ENCODE measurements at regions not wholly inside any gene's neighbourhood (a gene's known extent, or its start where the extent isn't known, plus 50 kb on each side); places are given as distances from the start of the nearest gene placed in this dataset.
A peak's percentile ranks its signal among the peaks of the same experiment; 100 is the strongest.

GRCh38 chr20:39810309-39810708 is 848.2 kb downstream of the DHX35 start:
- H3K4me1 ChIP-seq (ENCODE audit: control insufficient read depth, insufficient read depth, low read length) = no peaks in the 10 kb centered on the region
- H3K27ac ChIP-seq (ENCODE audit: low read depth, low read length) = no peak overlapping the region
- no peaks in the 10 kb centered on the region for H3K27me3 ChIP-seq (ENCODE audit: control insufficient read depth, insufficient read depth, low read length)
- H3K4me3 ChIP-seq (ENCODE audit: low read depth, low read length) = no peak overlapping the region
- no peaks in the 10 kb centered on the region for H3K36me3 ChIP-seq (ENCODE audit: control insufficient read depth, insufficient read depth, low read length)
- 75% methylated on average over 2 of the region's 2 CpGs for WGBS (ENCODE audit: insufficient coverage)
- no peaks in the 10 kb centered on the region for H3K9me3 ChIP-seq (ENCODE audit: control insufficient read depth, insufficient read depth, low read length)
- no peak for DNase-seq (ENCODE audit: low read depth in 4 of 6, low spot score in 6 of 6)

- H3K4me1 ChIP-seq (ENCODE audit: control insufficient read depth, insufficient read depth, low read length) = no peaks in the 10 kb centered on the region
- WGBS (ENCODE audit: insufficient coverage) = no CpG with 5 or more reads among the region's 1 CpG
- H3K36me3 ChIP-seq (ENCODE audit: control insufficient read depth, insufficient read depth, low read length) = no peaks in the 10 kb centered on the region
- H3K27ac ChIP-seq (ENCODE audit: low read depth, low read length) = no peak overlapping the region
- no peak for DNase-seq (ENCODE audit: low read depth in 4 of 6, low spot score in 6 of 6)
- H3K4me3 ChIP-seq (ENCODE audit: low read depth, low read length) = no peak overlapping the region
- H3K9me3 ChIP-seq (ENCODE audit: control insufficient read depth, insufficient read depth, low read length) = no peaks in the 10 kb centered on the region
- no peaks in the 10 kb centered on the region for H3K27me3 ChIP-seq (ENCODE audit: control insufficient read depth, insufficient read depth, low read length)
Observed at GRCh38 chr20:39808613-39809012, 846.5 kb downstream of the DHX35 start.

DNA sequence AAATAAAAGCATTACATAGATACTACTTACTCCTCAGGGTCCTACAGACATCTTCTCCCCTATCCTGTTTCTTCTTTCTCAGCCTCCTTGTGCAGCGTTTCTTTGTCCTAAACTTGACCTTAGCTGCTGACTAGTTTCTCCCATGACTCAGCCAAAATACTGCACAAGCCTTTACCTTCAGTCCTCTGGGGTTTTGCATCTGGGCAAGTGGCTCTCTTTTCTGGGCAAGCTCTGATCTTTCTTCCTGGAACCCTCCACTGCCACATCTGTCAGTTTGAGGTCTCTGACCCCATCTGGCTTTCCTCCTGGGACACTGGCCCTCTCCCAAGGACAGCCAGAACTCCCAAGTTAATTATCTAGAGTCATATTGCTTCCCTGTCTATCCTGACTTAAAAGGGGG is 838.4 kb downstream of the DHX35 start:
- Histone ChIP-seq H3K9me3 (ENCODE audit: control insufficient read depth, insufficient read depth, low read length) (no peaks in the 10 kb centered on the region), H3K4me3 (ENCODE audit: low read depth, low read length) (no peak overlapping the region), H3K4me1 (ENCODE audit: control insufficient read depth, insufficient read depth, low read length) (no peaks in the 10 kb centered on the region), H3K36me3 (ENCODE audit: control insufficient read depth, insufficient read depth, low read length) (no peaks in the 10 kb centered on the region), H3K27ac (ENCODE audit: low read depth, low read length) (no peak overlapping the region), H3K27me3 (ENCODE audit: control insufficient read depth, insufficient read depth, low read length) (no peaks in the 10 kb centered on the region)
- peak in 1 of 6 donors; percentile 28 for DNase-seq (ENCODE audit: low read depth in 4 of 6, low spot score in 6 of 6)
- 25% methylated on average over 1 of the region's 1 CpG for WGBS (ENCODE audit: insufficient coverage)

DNA sequence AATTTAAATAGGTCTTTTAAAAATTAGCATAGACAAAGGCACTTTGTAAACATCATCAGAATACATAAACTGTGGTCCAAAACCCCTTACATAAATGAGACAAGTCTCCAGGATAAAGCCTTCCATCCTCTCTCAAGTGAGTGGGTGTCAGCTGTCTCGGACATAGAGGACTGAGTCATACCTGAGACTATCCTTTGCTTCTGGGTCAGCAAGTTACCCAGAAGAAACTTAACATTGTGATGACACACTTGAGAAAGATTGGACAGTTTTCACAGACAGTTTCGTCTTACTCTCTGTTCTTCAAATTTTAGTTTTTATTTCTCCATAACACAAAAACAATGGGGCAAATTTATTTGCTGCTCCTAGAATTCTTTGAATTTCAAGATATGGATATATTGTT is 838.0 kb downstream of the DHX35 start:
- Histone ChIP-seq H3K4me3 (ENCODE audit: low read depth, low read length) (no peak overlapping the region), H3K36me3 (ENCODE audit: control insufficient read depth, insufficient read depth, low read length) (no peaks in the 10 kb centered on the region), H3K27me3 (ENCODE audit: control insufficient read depth, insufficient read depth, low read length) (no peaks in the 10 kb centered on the region), H3K9me3 (ENCODE audit: control insufficient read depth, insufficient read depth, low read length) (no peaks in the 10 kb centered on the region), H3K27ac (ENCODE audit: low read depth, low read length) (no peak overlapping the region), H3K4me1 (ENCODE audit: control insufficient read depth, insufficient read depth, low read length) (no peaks in the 10 kb centered on the region)
- no peak for DNase-seq (ENCODE audit: low read depth in 4 of 6, low spot score in 6 of 6)
- 80% methylated on average over 1 of the region's 2 CpGs for WGBS (ENCODE audit: insufficient coverage)

GRCh38 chr20:39799366-39799965 is 837.3 kb downstream of the DHX35 start:
- no CpG with 5 or more reads among the region's 2 CpGs for WGBS (ENCODE audit: insufficient coverage)
- H3K27ac ChIP-seq (ENCODE audit: low read depth, low read length) = no peak overlapping the region
- H3K4me1 ChIP-seq (ENCODE audit: control insufficient read depth, insufficient read depth, low read length) = no peaks in the 10 kb centered on the region

GRCh38 chr20:39795401-39796272 is 833.5 kb downstream of the DHX35 start:
- Histone ChIP-seq H3K4me3 (ENCODE audit: low read depth, low read length) (no peak overlapping the region), H3K36me3 (ENCODE audit: control insufficient read depth, insufficient read depth, low read length) (no peaks in the 10 kb centered on the region), H3K27me3 (ENCODE audit: control insufficient read depth, insufficient read depth, low read length) (no peaks in the 10 kb centered on the region), H3K27ac (ENCODE audit: low read depth, low read length) (no peak overlapping the region), H3K9me3 (ENCODE audit: control insufficient read depth, insufficient read depth, low read length) (no peaks in the 10 kb centered on the region), H3K4me1 (ENCODE audit: control insufficient read depth, insufficient read depth, low read length) (no peaks in the 10 kb centered on the region)
- no peak for DNase-seq (ENCODE audit: low read depth in 4 of 6, low spot score in 6 of 6)
- 93% methylated on average over 2 of the region's 3 CpGs for WGBS (ENCODE audit: insufficient coverage)

More at GRCh38 chr20:39799366-39799965, 837.3 kb downstream of the DHX35 start:
- Histone ChIP-seq H3K4me3 (ENCODE audit: low read depth, low read length) (no peak overlapping the region), H3K27me3 (ENCODE audit: control insufficient read depth, insufficient read depth, low read length) (no peaks in the 10 kb centered on the region), H3K9me3 (ENCODE audit: control insufficient read depth, insufficient read depth, low read length) (no peaks in the 10 kb centered on the region), H3K36me3 (ENCODE audit: control insufficient read depth, insufficient read depth, low read length) (no peaks in the 10 kb centered on the region)
- no peak for DNase-seq (ENCODE audit: low read depth in 4 of 6, low spot score in 6 of 6)

DNA sequence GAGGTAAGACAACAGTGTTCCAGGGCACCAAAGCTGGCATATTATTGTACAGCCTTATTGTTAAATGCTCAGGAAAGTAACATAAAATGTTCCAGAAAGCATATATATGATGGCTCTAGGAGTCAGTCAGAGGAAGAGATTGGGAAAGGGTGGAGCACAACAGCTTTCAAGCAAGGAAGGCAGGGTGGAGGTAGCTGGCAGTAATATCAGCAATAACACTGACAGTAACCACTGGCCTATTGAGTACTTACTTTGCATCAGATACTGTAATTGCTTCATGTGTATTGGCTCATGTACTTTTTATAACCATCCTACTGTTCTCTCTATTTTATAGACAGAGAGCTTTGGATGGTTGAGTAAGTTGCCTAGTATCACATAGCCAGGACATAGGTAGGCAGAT is 830.2 kb downstream of the DHX35 start:
- no peaks in the 10 kb centered on the region for H3K4me1 ChIP-seq (ENCODE audit: control insufficient read depth, insufficient read depth, low read length)
- no peak for DNase-seq (ENCODE audit: low read depth in 4 of 6, low spot score in 6 of 6)
- H3K36me3 ChIP-seq (ENCODE audit: control insufficient read depth, insufficient read depth, low read length) = no peaks in the 10 kb centered on the region
- H3K4me3 ChIP-seq (ENCODE audit: low read depth, low read length) = no peak overlapping the region
- H3K27ac ChIP-seq (ENCODE audit: low read depth, low read length) = no peak overlapping the region
- no peaks in the 10 kb centered on the region for H3K27me3 ChIP-seq (ENCODE audit: control insufficient read depth, insufficient read depth, low read length)
- H3K9me3 ChIP-seq (ENCODE audit: control insufficient read depth, insufficient read depth, low read length) = no peaks in the 10 kb centered on the region

GRCh38 chr20:39789411-39789810 is 827.3 kb downstream of the DHX35 start:
- Histone ChIP-seq H3K27me3 (ENCODE audit: control insufficient read depth, insufficient read depth, low read length) (no peaks in the 10 kb centered on the region), H3K4me3 (ENCODE audit: low read depth, low read length) (no peak overlapping the region), H3K36me3 (ENCODE audit: control insufficient read depth, insufficient read depth, low read length) (no peaks in the 10 kb centered on the region), H3K4me1 (ENCODE audit: control insufficient read depth, insufficient read depth, low read length) (no peaks in the 10 kb centered on the region), H3K27ac (ENCODE audit: low read depth, low read length) (no peak overlapping the region), H3K9me3 (ENCODE audit: control insufficient read depth, insufficient read depth, low read length) (no peaks in the 10 kb centered on the region)
- DNase-seq (ENCODE audit: low read depth in 4 of 6, low spot score in 6 of 6) = no peak
- 100% methylated on average over 1 of the region's 3 CpGs for WGBS (ENCODE audit: insufficient coverage)

DNA sequence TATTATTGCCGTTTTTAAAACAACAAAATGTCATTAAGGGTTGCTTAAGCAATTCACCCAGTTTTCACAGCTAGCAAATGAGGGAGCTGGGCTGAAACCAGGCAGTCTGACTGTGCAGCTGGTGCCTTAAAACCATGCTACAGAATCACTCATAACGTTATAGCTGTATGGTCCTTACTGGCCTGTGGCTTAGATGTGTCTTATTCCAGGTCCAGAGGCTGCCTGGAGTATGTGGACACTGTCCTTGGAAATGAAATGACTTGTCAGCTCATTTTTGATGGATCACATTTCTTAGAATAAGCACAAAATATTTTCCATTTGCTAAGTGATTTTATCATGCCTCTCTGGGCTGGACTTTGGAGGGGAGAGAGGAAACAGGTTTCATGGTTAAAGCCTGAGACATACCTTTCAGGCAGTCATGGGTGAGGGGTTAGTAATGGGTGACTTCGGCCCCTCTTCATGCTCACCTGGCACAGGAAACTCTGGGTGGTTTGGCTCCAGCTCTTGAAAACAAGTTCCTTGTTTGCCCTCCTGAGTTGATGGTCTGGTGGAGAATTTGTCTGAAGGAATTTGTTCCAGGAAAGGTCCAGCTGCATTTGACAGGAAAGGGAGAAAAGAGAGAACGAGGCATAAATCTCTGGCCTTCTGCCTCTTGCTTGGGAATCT is 823.2 kb downstream of the DHX35 start:
- 88% methylated on average over 2 of the region's 4 CpGs for WGBS (ENCODE audit: insufficient coverage)
- DNase-seq (ENCODE audit: low read depth in 4 of 6, low spot score in 6 of 6) = no peak
- no peak overlapping the region for H3K4me3 ChIP-seq (ENCODE audit: low read depth, low read length)

More for the DNA sequence above, 823.2 kb downstream of the DHX35 start:
- Histone ChIP-seq H3K27me3 (ENCODE audit: control insufficient read depth, insufficient read depth, low read length) (no peaks in the 10 kb centered on the region), H3K27ac (ENCODE audit: low read depth, low read length) (no peak overlapping the region), H3K36me3 (ENCODE audit: control insufficient read depth, insufficient read depth, low read length) (no peaks in the 10 kb centered on the region), H3K9me3 (ENCODE audit: control insufficient read depth, insufficient read depth, low read length) (no peaks in the 10 kb centered on the region), H3K4me1 (ENCODE audit: control insufficient read depth, insufficient read depth, low read length) (no peaks in the 10 kb centered on the region)
